CD4-positive, alpha-beta T cell treated with Interleukin-12 subunit alpha and Interleukin-12 subunit beta, for 1 hour (primary cell): ENCODE measurements at regions not wholly inside any gene's neighbourhood (a gene's known extent, or its start where the extent isn't known, plus 50 kb on each side); places are given as distances from the start of the nearest gene placed in this dataset.

Experiments used
- DNase-seq: peaks from one replicate; pipeline ENCODE4 v3.0.0-alpha.2; 2020

- DNase-seq = no peak
Measured at GRCh38 chr9:2319421-2319820, 302.2 kb upstream of the VLDLR start.

GRCh38 chr9:2320114-2320513 lies 301.5 kb upstream of the VLDLR start:
- no peak for DNase-seq

GRCh38 chr9:2320632-2321031 lies 301.0 kb upstream of the VLDLR start:
- DNase-seq = no peak

GRCh38 chr9:2321523-2322148 lies 300.0 kb upstream of the VLDLR start:
- DNase-seq = no peak

- DNase-seq = no peak
Measured at GRCh38 chr9:2324742-2325141, 296.8 kb upstream of the VLDLR start.

GRCh38 chr9:2332663-2333062 lies 288.9 kb upstream of the VLDLR start:
- no peak for DNase-seq

- DNase-seq = no peak
Measured at GRCh38 chr9:2335260-2335659, 286.3 kb upstream of the VLDLR start.

- no peak for DNase-seq
Measured at GRCh38 chr9:2336055-2336454, 285.5 kb upstream of the VLDLR start.

- no peak for DNase-seq
Measured at GRCh38 chr9:2337131-2337530, 284.5 kb upstream of the VLDLR start.

- no peak for DNase-seq
Measured at GRCh38 chr9:2337627-2338026, 284.0 kb upstream of the VLDLR start.

- DNase-seq = no peak
Measured at GRCh38 chr9:2338777-2339365, 282.7 kb upstream of the VLDLR start.

GRCh38 chr9:2339416-2339815 lies 282.2 kb upstream of the VLDLR start:
- DNase-seq = no peak

- DNase-seq = no peak
Measured at GRCh38 chr9:2340046-2340760, 281.4 kb upstream of the VLDLR start.

- no peak for DNase-seq
Measured at GRCh38 chr9:2341126-2341525, 280.5 kb upstream of the VLDLR start.

- DNase-seq = no peak
Measured at GRCh38 chr9:2341956-2342355, 279.6 kb upstream of the VLDLR start.

GRCh38 chr9:2343756-2344155 lies 277.8 kb upstream of the VLDLR start:
- no peak for DNase-seq

- no peak for DNase-seq
Measured at GRCh38 chr9:2344436-2344835, 277.2 kb upstream of the VLDLR start.

GRCh38 chr9:2345013-2345412 lies 276.6 kb upstream of the VLDLR start:
- no peak for DNase-seq

- no peak for DNase-seq
Measured at GRCh38 chr9:2346277-2346913, 275.2 kb upstream of the VLDLR start.

- DNase-seq = no peak
Measured at GRCh38 chr9:2351324-2351723, 270.3 kb upstream of the VLDLR start.

GRCh38 chr9:2354216-2354615 lies 267.4 kb upstream of the VLDLR start:
- DNase-seq = no peak

GRCh38 chr9:2354856-2355696 lies 266.5 kb upstream of the VLDLR start:
- no peak for DNase-seq

- no peak for DNase-seq
Measured at GRCh38 chr9:2355697-2355983, 265.9 kb upstream of the VLDLR start.
